Stimulated activated CD4-positive, alpha-beta T cell treated with anti-CD3 and anti-CD28 coated beads, Interleukin-2, amount 100 ng/mL, for 48 hours (primary cell): ENCODE measurements at regions not wholly inside any gene's neighbourhood (a gene's known extent, or its start where the extent isn't known, plus 50 kb on each side); places are given as distances from the start of the nearest gene placed in this dataset.

Experiments used
- DNase-seq, 2 donors: peaks; one replicate each; pipeline ENCODE4 v3.0.0-alpha.2; 2020

DNA sequence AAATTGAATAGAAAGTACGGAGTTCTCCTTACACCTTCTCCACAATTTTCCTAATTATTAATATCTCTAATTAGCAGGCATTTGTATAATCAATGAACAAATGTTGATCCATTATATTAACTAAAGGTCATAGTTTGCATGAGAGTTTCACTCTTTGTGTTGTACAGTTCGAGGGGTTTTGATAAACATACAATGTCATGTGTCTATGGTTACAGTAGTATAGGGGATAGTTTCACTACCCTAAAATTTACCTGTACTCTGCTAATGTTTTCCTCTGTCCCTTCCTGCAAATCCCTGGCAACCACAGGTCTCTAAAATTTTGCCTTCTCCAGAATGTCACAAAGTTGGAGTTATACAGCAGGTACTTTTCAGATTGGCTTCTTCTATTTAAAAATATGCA lies 1199.8 kb upstream of the GJE1 start:
- no peak for DNase-seq

DNA sequence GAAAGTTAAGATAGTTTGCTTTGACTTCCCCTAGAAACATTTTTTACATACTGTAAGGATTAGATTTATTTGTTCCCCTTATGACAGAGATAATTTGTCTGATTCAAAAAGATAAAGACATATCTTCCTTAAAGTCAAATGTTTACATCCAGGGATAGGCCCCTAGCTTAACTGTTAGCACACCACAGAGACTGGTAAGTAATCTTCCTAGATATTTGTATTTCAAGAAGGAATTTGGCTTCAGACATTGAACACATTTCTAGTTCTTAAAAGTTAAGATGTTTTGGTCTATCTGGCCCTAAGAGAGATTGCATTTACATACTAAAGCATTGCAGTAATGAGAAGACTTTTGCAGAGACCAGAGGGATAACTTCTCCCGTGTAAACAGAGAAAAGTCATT lies 1201.1 kb upstream of the GJE1 start:
- DNase-seq, result no peak

DNA sequence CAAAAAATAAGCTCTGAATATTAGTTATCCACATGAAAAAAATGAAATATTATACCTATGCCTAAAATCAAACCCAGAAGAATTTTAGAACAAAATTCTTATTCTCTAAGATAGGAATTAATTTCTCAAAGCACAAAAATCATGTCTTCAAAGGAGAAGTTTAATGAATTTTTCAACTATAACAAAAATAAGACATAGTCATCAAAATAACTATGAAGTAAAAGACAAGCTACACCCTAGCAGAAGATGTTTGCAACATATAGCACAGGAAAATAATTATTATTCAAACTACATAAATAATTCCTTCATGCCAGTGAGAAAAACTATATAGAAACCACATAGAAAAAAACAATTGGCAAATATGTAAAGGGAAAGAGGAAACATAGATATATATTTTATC lies 1203.6 kb upstream of the GJE1 start:
- no peak for DNase-seq

DNA sequence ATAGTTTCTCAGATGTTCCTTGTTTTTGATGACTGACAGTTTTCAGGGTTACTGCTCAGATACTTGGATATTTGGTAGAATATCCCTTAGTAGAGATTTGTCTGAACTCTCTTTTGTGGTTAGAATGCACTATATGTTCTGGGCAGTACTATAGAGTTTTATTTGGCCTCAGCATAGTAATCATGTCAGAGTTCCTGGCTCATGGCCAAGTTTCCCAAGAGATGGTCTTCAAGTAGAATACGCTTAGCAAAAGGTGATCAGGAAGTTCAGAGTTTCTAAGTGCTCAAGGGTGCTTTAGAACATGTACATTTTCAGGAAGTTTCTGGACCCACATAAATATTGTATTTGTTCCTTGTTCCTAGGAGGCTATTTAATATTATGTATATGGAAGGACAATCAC lies 1209.7 kb upstream of the GJE1 start:
- no peak for DNase-seq

DNA sequence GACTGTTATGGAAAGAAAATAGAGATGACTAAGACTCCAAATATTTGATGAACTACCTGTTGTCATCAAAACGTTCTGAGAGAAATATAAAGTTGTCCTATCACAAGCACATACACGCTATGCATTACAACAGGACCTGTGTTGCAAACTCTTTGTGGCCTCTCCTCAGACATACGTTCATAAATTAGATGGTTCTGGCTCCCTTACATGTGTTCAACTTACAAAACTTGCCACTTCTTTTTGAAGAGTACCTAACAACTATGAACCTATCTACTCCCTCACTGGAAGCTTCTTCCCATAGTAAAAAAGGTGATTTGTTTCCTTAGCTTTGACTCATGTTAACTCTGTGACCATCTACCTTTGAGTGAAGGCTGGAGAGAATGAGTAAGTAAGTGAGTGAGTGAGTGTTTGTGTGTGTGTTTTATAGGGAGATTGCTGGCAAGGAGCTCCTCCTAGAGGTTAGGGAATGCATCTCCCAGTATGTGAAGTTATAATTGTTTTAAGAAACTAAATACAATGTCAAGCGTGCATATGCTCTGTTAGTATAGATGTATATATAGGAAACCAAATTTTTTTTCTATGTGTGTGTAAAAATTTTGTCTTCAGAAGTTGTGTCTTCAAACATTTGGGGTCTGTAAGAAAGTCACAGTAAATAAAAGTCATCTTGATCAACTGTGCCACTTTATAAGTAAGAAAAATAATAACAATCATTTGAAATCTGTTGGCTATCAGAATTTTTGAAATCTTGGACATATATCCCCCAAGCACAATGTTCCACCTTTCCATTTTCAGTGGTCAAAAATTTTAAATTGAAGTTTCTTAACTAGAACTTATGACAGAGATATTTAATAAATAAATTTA lies 1211.1 kb upstream of the GJE1 start:
- DNase-seq, result no peak

DNA sequence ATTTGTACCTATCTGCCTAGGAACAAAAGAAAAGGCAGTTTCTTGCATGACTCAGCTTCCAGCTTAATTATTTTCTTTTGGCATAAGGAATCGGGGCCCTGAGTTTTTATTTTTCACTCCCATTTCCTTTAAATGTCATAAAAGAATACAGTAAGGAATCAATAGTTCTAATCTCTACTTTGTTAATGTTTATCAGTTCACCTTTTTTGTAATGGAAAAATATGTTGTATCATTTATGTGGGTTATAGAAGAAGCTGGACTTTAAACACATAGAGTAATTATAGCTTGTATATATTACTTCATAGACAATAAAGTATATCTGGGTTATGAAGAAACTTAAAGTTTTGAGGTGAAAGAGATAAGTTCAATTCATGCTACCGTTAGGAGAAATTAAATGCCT lies 1214.8 kb upstream of the GJE1 start:
- no peak for DNase-seq

DNA sequence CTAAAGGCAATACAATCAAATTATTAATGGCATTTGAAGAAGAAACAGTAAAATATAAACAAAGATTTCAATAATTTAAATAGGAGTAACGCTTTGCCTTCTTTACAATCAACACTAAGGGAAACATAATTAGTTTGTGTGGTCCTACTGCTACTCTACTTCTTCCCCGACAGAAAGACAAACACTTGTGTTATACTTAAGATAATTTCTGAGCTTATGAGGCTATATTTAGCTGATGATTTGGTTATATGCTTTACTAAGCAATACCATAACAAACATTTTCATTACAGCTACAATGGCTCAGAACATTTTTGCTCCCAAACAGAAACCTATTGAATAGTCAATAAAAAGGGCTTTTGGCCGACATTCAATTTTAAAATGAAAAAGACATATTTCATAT lies 1217.2 kb upstream of the GJE1 start:
- no peak for DNase-seq

DNA sequence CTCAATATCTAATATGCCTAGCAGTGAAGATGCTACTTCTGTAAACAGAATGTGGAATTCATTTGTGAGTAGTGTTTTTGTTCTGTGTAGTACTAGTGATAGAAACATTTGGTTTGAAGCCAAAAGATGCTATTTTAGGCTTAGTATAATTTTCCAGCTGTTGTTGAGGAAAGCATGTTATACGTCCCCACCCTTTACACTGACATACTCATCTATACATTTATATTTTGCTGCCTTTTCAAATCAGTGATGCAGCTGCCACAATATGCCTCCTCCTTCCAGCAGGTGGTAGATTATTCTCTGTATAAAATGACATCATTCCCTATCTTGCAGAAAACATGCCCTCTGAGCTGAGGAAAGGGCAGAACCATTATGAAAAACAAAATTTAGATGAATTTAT lies 1217.6 kb upstream of the GJE1 start:
- DNase-seq, result no peak

DNA sequence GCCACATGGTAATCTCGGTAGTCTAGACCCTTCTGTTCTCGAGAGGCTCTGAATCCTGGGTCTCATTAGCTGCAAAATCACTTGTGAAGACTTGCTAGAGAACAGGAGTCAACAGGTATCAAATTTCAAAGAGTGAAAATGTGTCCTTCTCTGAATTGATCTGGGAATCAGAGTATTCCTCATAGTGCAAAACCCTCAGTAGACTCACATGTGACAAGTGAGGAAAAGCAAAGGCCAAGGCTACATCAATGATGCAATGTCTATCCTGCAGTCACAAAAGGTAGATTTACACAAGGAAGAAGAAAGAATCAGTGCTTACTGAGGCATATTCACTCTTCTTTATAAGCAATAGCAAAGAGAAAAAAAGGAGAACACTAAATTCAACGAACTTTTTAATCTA lies 1220.0 kb upstream of the GJE1 start:
- no peak for DNase-seq

DNA sequence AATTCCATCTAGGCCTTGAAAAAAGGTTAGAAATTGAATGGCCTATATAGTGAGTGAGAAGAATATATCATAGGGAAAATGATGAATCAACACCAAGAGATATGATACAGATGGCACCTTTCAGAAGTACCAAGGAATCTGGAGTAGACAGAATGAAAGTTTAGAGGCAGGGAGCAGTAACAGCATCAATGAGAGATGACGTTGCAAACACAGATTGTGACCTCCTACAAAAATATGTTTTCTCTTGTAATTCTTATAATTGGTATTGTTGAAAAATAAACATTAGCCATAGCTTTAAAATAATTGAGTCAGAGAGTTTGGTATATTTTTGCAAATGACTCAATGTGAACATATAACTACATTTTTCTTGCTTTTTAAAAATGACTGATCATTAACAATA lies 1223.1 kb upstream of the GJE1 start:
- DNase-seq, result no peak

DNA sequence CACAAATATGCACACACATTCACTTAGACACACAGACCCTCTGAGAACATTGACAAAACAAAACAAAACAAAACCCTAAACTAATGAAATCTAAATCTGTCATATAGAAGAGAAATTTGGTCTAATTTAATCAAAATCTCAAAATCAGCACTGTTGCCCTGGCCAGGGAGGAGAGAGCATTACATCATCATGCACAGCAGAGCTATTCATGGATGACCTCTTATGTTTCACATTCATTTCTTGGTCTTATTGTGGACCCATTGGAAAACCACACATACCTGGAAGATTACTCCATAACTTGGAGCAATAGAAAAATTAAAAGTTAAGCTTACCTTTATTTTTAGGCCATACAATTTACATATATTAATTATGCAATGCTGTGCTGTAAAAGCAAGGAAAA lies 1223.6 kb upstream of the GJE1 start:
- DNase-seq, result no peak

DNA sequence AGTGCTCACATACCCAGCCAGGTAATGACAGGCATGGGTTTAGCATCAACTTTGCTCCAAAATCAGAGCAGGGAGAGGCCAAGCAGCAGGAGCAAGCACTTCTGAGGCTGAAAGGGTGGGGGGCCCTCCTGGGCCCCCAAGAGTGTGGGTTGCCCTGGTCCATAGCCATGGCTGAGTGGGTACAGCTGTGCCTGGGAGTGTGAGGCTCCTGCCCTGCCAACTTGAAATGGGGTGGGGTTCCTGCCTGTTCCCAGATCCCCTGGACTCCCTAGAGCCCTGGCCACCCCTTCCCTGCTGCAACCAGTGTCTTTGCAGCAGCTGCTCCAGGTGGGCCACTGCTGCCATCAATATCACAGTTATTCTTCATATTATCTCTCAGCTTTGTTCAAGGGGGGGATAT lies 1224.2 kb upstream of the GJE1 start:
- DNase-seq, result no peak

DNA sequence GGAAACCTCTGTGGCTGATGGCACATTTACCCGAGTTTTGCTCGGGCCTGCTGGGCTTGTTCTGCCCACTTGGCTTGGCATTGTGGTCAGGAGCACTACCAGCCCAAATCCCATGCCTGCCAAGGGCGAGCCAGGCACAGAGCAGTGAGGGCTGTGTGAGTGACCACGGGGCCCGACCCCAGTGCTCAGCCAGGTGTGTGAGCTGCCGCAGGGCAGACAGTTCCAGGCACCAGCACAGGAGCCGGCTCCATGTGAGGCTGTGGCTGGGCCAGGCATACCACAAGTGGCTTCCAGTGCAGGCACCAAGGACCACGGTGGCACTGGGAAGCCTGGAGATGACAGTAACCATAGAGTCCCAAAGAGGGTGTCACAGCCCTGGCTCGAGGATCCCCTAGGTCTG lies 1225.5 kb upstream of the GJE1 start:
- no peak for DNase-seq

DNA sequence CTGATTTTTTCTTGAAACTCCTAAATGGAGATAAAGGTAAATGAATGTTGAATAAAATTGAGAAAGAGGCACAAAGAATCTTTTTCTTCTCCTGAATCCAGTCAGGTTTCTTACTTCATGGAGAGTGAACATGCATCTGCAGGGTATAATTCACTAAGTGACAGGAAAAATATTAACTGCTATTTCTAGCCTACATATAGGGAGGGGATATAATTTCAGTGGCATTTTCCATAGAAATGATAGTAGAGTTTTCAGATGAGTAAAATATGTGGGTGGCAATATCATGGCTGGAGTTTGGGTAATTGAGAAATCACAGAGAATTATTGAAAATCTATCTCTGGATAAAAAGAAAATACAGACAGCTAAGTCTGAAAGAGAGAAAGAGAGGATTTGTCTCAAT lies 1227.0 kb upstream of the GJE1 start:
- DNase-seq, result no peak

DNA sequence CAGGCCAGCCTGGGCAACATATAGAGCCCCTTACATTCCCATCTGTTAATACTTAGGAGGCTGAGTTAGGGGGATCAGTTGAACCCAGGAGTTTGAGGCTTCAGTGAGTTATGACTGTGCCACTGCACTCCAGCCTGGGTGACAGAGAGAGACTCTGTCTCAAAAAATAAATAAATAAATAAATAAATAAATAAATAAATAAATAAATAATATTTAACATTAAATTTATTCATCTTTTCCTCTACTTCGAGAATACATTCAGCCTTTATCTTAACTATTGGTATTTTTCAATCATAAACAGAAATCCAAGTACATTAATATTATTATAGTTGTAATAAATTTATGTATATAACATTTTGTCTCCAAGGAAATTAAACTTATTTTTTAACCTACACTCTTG lies 1227.7 kb upstream of the GJE1 start:
- no peak for DNase-seq

DNA sequence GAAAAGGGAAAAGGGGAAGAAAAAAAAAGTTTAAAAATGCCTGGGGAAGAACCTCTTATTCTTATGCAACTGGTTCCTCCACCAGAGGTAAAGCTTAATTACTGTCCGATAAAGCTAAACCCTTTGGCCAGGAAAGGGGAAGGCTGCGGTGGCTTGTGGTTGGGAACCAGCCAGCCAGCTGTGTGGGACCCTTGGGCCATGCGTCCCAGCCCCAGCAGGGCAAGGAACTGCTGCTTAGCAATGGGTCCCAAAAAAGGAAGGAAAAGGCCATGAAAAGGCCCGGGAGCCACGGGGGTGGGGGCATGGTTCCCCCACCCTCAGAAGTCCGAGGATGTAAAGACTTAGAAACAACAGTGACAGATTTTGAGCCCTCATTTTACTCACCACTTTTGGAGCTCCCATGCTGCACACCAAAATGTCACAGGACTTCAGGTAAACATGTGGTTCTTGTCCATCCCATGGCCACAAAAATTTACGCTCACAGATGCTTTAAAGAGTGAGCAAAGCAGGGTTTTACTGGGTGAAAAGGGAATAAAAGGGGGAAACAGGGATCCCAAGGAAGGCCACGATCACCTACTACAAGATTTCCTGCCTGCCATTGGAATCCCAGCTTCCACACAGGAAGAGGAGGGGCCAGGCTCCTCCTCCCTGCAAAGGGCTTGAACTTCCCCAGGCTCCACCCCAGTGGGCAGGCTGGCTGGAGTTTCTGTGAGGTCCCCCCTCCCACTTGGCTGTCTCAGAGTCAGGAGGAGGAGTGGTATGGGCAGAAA lies 1234.7 kb upstream of the GJE1 start:
- no peak for DNase-seq

DNA sequence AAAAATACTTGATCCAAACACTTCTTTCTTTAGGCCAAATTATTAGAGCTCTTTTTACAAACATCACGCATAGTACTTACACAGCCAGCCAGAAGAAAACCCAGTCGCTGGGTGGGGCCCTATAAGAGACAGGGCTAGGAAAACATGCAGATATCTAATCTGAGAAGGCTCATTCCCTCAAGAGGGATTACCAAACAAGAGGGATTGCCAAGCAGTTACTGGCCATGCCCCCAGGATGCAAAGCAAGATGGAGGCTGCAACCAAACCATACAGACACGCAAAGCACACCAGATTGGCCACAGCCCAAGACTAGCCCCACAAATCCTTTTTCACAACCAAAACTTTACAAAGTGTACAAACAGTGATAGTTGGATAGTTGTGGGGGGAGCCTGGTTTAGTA lies 1235.4 kb upstream of the GJE1 start:
- no peak for DNase-seq

DNA sequence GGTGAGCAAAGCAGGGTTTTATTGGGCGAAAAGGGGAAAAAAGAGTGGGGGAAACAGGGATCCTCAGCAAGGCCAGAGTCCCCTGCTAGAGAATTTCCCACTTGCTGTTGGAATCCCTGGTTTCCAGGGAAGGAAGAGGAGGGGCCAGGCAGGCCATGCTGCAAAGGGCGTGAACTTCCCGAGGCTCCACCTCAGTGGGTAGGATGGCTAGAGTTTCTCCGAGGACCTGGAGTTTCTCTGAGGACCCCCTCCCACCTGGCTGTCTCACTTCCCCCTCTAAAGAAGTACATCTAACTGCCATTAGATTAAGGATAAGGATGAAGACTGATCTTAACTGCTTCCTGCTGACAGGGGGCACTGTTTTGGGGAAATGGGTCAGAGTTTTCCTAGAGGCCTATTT lies 1239.3 kb upstream of the GJE1 start:
- DNase-seq, result no peak

DNA sequence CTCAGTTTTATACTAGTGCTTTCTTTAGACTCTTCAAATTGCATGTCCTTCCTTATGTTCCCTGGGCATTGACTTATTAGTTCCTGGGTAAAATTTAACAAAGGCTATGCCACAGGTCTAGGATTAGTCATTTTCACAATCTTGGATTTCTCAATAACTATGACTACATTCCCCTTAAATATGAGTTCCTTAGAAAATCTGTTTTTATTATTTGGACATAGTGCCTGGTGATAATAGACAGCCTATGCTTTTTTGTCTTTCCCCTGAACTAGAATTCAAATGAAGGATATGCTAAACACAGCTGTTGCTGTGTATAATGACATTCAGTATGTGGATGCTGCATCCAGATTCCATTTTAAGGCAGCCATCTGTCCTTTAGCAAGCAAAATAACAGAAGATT lies 1252.8 kb upstream of the GJE1 start:
- no peak for DNase-seq

DNA sequence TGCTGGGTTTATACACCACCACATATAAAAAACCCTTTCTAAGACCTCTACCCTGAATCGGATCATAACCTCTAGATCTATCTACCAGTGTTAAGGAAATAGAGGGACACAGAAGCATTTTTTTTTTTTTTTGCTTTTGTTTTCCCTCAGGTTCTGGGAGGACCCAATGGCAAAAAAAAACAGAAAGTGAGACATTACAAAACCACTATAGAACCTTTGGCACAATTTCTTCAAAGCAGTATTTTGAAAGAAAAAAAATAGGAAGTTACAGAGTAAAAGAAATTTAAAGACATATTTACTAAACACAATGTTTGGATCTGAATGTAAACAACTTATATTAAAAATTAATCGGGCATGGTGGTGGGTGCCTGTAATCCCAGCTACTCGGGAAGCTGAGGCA lies 1258.7 kb upstream of the GJE1 start:
- no peak for DNase-seq

DNA sequence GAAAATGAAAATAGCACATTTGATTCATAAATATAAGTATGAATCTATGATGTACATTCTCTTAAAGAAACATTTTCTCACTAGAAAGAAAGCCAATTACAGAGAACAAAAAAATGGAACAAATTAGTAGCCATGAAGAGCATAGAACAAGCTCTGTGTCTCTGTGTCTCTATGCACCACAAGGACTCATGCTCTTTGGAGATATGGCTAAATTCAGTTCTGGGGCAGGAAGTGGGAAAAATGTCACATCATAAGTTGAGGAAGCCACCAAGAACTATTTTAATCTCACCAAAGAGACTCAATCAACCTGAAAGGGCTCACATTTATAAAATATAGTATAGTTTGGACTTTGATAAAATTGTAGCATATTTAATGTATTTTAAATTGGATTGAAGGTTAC lies 1259.8 kb upstream of the GJE1 start:
- DNase-seq, result no peak

DNA sequence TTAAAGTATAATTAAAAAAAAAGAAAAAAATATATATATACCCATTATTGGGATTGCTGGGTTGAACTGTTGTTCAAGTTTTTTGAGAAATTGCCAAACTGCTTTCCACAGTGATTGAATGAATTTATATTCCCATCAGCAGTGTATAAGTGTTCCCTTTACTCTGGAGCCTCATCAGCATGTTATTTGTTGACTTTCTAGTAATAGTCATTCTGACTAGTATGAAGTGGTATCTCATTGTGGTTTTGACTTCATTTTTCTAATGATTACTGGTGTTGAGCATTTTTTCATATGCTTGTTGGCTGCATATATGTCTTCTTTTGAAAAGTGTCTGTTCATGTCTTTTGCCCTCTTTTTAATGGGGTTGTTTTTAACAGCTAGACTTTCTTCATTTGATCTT lies 1260.8 kb upstream of the GJE1 start:
- no peak for DNase-seq

DNA sequence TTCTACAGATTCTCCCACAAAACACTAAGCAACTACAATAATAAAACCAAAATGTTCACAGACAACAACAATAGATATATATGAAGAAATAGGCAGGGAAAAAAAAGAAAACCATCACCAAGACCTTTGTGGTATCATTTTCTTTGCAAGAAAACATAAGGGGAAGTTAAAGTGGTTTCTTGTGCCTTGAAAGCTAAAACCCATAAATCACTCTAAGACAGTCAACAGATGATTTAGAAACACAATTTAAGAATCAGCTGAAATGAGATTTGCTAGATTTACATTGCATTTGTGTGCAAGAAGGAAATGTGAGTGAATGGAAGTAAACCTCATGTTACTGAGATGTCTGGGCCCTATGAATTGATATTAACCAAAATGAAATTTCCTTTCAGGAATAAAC lies 1265.4 kb upstream of the GJE1 start:
- DNase-seq, result no peak

DNA sequence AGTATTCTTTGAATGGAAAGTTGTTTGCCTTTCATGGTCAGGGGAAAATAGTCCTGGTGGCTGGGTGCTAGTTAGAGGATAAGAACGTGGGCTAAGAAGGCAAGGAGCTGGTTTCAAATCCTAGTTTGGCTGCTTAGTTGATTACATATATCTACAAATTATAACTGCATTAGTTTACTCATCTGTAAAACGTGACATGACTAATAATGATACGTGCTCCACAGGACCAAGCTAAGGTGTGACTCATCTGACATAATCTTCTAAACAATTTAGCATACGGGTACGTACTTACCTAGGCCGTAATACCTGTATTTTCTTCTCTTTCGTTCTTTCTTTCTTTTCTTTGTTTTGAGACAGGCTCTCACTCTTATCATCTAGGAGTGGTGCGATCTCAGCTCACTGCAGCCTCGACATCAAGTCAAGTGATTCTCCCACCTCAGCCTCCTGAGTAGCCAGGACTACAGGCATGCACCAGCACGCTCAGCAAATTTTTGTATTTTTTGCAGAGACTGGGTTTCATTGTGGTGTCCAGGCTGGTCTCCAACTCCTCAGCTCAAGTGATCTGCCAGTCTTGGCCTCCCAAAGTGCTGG lies 1274.2 kb upstream of the GJE1 start:
- DNase-seq, result no peak
